ENCODE measurements at regions not wholly inside any gene's neighbourhood (a gene's known extent, or its start where the extent isn't known, plus 50 kb on each side); places are given as distances from the start of the nearest gene placed in this dataset.
"Not testable (repeated sequence)": the region's sequence is repeated elsewhere in the genome, so short reads cannot be mapped to it uniquely, and the experiment has no call there.

DNA sequence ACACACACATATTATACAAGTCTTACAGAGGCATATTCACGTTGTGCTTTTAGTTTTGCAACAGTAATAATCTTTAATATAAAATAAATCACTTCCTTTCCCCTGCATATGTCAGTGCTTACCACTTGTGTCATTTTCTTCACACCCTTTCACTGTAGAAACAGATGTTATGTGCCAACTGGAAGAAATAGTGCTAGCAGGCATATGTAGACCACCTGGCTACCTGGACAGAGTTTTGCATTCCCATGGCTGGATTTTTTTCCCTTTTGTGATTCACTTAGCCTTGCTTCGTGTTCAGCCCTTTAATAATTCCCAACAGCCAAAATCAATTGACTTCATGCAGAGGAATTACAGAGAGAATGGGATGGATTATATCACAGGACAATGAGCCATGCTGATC lies 399.1 kb upstream of the SPRY2 start:
- no peak for DNase-seq

DNA sequence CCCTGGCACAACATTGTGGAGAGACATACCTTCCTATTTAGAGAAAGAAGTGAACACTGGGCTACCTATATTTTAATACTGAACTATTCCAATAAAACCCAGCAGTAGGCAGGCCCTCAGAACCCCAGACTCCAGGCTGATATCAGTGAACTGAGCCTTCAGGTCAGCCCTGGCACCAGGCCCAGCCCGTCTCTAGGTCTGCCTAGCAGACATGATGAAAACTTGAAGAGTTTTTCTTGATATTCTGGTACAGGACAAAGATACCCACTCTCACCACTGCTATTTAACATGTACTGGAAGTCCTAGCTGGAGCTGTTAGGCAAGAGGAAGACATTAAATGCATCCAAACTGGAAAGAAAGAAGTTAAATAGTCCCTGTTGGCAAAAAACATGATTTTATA lies 396.6 kb upstream of the SPRY2 start:
- no peak for DNase-seq

DNA sequence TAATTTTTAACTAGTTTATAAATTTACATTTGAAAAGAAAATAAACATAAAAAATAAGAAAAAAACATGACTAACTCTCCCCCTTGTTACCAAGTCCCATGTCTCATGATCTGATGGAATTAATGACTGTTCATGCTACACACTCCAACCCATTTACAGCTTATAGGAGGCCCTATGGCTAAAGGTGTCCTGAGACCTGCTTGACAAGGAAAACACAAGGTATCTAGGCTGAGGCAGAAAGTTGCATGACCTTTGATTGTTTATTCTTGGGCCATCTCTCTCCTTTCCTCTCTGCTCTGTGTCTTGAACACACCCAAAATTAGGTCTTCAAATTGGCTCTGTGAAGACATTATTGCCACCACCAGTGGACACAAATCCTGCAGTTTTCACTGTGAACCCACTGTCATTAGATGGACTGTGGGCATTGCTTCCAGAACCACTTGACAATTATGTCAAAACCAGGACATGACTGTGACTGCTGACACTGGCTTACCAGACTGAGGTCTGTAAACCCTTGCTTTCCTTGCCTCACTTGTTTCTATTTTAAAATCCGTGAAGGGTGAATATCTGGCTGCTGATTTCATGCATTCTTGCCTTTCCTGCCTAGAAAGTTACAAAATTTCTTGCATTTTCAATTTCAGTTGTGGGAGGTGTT lies 386.5 kb upstream of the SPRY2 start:
- no peak for DNase-seq

DNA sequence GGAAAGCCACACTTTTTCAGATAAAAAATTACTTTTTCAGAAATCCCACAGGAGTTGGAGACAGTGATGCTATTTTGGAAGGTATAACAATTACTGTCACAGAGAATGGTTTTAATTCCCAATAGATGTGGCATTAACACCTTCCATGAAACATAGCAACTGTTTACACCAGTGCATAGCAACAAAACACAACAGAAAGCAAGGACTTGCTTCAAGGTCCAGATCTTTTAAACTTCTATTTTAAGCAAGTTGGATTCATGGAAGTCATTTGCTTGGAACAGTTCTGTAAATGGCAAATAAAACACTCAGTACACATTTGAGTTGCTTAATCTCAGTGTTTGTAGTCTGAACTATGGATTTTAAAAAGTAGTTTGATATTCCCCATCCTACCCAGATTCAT lies 385.9 kb upstream of the SPRY2 start:
- no peak for DNase-seq

DNA sequence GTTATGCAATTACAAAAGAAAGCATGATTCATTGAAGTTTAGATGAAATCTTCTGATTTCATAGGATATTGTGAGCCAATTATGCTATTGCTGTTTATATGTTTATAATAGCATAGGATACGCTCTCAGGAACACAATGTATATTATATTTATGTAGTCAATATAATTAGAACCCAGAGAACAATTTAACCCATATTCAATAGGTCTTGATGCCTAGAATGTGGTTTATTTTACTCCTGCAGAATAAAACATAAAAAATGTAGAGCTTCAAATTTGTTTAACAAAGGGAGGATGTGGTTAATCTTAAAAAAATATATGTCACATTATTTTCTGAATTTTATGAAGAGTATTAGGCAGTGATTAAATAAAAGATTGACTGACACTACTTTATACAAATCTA lies 380.8 kb upstream of the SPRY2 start:
- DNase-seq, result no peak

DNA sequence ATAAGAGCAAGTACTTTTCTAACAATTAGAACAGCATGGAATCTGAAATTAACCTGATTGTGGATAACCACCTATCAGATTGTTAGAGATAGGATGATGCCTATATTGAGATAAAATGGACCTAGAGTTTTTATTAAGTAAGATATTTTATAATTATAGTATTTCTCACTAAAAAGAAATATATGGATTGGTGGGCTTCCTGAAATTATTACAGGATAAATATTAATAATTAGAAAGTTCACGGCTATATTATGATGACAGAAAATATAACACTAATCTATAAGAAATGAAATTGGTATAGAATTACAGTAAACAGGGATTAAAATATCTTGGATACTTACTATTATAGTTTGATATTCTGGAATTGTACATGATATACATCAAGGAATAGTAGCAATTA lies 378.0 kb upstream of the SPRY2 start:
- DNase-seq, result no peak

DNA sequence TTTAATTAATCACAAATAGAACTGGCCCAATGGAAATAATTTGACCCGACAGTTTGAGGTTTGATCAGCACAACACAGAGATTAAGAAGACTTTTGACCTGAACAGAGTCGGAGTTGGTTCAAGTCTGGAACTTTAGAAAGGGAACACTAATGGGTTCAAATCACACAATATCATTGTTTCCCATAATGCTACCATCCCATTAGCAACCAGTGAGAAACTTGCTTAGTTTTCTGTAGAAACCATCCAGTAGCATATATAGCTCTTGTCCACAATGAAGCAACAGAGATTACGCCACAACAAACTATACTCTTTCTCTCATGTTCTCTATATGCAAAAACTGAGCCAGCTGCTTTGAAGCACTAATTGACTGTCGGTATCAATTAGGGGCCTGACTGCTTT lies 376.9 kb upstream of the SPRY2 start:
- no peak for DNase-seq

DNA sequence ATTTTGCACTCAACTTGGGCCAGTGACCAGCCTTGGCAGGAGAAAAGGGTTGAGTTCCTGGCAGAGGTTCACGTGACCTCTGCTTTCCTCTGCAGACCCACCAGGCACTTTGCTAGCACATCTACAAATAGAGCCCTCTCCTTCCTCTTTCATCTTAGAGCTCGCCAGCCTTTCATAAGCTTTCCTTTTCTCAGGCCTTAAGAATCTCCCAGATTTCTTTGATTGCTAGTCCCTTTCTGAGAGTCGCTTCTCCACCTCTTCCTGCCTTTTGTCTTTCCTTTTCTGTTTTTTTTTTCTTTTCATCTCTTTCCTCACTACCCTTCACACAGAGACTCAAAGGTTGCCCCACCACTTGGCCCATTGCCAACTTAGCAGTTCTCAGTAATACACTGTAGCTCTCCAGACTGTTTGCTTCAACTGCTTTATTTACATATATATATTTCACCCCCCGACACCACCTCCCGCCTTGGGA lies 375.7 kb upstream of the SPRY2 start:
- peak; percentile 52 for DNase-seq

DNA sequence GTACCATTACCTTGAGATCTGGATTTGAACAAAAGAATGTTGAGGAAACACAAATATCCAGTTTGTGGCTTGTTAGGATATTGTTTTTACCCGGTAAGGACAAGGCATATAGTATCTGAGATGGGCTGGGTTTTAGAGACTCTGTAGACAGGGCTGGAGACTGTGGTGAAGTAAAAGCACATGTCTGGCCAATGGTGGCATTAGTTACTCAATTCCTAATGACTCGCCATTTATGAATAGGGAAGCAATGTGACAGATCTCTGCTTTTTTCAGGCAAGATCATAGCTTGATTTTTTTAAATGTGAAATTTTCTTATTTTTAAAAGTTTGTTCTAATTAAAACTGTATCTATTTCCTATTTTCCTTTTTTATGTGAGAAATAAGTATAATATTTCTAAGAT lies 371.1 kb upstream of the SPRY2 start:
- DNase-seq, result no peak

DNA sequence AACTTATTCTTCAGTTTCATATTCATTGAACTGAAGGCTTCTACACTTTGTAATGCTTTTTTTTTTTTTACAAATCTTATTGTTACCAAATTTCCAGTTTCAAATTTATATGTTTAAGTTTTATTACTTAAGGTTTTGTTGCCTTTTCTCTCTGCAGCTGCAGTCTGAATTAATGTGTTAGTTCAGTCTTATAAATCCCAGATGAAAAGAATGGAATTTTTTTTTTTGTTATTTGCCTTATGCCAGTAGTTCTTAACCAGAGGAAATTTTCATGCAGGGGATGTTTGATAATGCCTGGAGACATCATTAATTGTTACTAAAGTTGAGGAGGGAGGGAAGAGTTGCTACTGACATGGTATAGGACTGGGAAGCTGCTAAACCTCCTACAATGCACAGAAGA lies 367.9 kb upstream of the SPRY2 start:
- DNase-seq, result no peak

DNA sequence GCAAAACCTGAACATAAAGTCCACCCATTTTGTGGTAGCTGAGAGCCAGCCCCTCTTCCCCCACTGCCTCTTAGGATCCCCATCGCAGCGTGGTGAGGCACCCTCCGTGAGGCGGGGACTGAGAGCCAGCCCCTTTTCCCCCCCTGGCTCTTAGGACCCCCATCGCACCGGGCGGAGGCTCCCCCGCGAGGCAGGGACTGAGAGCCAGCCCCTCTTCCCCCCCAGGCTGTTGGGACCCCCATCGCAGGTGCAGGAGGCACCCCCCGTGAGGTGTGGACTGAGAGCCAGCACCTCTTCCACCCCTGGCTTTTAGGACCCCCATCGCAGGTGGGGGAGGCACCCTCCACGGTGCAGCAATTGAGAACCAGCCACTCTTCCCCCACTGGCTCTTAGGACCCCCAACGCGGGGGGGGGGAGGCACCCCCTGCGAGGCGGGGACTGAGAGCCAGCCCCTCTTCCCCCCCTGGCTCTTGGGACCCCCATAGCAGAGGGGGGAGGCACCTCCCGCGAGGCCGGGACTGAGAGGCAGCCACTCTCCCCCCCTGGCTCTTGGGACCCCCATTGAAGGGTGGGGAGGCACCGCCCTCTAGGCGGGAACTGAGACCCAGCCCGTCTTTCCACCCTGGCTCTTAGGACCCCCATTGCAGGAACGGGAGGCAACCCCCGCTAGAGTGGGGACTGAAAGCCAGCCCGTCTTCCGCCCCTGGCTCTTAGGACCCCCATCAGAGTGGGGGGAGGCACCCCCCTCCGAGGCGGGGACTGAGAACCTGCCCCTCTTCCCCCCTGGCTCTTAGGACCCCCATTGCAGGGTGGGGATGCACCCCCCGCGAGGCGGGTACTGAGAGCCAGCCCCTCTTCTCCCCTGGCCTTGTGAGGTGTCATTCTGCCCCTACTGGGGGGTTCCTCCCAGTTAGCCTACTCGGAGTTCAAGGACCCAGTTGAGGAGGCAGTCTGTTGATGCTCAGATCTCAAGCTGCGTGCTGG lies 366.4 kb upstream of the SPRY2 start:
- no peak for DNase-seq

DNA sequence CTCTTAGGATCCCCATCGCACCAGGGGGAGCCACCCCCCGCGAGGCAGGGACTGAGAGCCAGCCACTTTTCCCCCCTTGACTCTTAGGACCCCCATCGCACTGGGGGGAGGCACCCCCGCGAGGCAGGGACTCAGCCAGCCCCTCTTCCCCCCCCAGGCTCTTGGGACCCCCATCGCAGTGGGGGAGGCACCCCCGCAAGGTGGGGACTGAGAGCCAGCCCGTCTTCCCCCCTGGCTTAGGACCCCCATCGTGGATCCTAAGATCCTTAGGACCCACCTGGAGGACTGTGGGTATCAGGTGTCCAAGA lies 365.2 kb upstream of the SPRY2 start:
- DNase-seq, result no peak

DNA sequence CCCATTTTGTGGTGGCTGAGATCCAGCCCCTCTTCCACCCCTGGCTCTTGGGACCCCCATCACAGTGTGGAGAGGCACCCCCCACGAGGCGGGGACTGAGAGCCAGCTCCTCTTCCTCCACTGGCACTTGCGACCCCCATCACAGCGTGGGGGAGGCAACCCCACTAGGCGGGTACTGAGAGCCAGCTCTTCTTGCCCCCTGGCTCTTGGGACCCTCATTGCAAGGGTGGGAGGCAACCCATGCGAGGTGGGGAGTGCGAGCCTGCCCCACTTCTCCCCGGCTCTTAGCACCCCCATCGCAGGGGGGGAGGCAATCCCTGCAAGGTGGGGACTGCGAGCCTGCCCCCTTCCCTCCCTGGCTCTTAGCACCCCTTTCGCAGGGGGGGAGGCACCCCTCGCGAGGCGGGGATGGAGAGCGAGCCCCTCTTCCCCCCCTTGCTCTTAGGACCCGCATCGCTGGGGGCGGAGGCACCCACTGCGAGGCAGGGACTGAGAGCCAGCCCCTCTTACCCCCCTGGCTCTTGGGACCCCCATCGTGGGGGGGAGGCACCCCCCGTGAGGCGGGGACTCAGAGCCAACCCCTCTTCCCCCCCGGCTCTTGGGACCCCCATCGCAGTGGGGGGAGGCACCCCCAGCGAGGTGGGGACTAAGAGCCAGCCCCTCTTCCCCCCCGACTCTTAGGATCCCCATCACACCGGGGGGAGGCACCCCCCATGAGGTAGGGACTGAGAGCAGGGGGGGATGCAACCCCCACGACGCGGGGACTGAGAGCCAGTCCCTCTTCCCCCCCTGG lies 364.6 kb upstream of the SPRY2 start:
- DNase-seq, result no peak

DNA sequence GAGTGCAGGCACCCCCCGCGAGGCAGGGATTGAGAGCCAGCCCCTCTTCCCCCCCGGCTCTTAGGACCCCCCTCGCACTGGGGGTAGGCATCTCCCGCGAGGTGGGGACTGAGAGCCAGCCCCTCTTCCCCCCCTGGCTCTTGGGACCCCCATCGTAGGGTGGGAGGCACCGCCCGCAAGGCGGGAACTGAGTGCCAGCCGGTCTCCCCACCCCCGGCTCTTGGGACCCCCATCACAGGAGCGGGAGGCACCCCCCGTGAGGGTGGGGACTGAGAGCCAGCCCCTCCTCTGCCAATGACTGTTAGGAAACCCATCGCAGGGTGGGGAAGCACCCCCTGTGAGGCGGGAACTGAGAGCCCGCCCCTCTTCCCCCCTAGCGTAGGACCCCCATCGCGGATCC lies 363.4 kb upstream of the SPRY2 start:
- DNase-seq, result no peak

DNA sequence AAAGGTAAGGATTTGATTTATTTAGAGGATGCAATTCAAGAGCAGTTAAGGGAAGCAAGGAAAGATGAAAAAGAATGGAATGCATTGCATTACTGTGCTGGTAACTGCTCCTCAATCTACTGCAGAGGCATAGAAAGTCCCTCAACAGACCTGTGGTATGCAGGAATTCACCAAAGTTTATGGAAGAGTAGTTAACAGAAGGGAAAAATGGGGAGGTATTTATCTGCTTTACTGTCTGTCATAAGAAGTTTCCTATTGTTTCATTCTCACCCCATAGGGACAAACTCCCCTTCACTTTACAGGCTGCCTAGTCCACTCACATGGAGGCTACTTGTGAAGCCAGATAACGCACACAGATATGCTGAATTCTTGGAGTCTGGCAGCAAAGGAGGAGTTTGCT lies 354.9 kb upstream of the SPRY2 start:
- DNase-seq, result no peak

DNA sequence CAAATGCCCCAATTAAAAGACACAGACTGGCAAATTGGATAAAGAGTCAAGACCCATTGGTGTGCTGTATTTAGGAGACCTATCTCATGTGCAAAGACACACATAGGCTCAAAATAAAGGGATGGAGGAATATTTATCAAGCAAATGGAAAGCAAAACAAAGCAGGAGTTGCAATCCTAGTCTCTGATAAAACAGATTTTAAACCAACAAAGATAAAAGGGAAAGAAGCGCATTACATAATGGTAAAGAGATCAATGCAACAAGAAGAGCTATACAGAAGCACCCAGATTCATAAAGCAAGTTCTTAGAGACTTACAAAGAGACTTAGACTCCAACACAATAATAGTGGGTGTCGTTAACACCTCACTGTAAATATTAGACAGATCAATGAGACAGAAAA lies 350.9 kb upstream of the SPRY2 start:
- DNase-seq, result not testable (repeated sequence)

DNA sequence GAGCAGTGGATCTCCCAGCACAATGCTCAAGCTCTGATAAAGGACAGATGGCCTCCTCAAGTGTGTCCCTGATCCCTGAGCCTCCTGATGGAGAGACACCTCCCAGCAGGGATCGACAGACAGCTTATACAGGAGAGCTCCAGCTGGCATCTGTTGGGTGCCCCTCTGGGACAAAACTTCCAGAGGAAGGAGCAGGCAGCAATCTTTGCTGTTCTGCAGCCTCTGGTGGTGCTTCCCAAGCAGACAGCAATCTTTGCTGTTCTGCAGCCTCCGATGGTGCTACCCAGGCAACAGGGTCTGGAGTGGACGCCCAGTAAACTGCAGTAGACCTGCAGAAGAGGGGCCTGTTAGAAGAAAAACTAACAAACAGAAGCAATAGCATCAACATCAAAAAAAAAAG lies 349.3 kb upstream of the SPRY2 start:
- DNase-seq, result no peak

DNA sequence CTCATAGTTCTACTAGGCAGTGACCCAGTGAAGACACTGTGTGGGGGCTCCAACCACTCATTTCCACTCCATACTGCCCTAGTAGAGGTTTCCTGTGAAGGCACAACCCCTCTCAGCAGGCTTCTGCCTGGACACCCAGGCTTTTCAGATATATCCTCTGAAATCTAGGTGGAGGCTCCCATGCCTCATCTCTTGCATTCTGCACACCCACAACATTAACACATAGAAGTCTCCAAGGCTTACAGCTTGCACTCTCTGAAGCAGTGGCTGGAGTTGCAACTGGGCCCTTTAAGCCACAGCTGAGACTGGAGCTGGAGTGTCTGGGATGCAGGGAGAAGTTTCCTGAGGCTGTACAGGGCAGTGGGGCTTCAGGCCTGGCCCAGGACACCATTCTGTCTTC lies 347.7 kb upstream of the SPRY2 start:
- no peak for DNase-seq

DNA sequence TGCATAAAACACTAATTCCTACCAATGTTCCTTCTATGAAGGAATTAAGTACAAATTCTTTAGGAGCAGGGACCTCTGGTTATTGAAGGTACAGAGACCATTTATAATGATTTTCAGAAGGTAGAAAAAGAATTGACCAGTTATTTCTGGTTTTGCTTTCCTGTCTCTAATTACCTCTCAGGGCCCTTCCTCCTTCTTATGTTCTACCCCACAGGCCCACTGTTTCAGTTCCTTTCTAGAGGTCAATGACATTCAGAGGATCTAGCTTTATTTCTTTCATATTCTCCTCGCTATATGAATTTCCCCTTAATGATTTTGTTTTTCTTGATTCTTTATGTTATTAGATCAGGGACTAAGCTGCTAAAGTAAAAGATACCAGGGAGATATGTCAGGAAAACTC lies 345.0 kb upstream of the SPRY2 start:
- DNase-seq, result no peak

DNA sequence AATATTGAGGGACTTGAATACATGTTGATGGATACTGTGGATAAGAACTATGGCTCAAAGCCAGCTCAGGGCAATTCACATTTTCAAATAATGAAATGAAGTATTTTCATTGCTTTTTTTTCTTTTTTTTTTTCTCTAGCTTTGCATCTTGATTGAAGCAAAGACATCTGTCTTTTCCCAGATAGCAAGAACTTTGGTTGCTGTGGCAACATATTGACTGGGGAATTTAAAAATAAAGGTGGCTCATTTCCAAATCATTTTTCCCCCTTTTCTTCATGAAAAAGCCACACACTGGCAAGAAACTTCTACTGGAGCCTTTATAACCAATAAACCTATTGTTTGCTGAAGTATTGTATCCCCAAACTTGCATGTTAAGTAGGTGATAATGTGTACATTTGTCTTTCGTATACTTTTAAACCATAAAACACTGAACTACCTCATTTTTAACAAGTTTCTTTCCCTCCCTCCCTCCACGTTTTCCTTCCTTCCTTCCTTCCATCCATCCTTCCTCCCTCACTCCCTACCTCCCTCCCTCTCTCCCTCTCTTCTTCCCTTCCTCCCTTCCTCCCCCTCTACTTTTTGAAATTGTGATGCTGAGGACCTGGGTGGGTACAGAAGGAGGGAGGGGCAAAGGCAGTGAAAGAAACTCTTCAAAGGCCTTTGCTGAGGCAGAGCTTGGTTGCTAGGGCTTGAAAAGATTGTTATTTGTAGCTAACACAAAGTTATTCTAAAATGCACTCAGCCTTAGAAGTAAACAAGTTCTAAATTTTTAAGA lies 343.5 kb upstream of the SPRY2 start:
- DNase-seq, result no peak

DNA sequence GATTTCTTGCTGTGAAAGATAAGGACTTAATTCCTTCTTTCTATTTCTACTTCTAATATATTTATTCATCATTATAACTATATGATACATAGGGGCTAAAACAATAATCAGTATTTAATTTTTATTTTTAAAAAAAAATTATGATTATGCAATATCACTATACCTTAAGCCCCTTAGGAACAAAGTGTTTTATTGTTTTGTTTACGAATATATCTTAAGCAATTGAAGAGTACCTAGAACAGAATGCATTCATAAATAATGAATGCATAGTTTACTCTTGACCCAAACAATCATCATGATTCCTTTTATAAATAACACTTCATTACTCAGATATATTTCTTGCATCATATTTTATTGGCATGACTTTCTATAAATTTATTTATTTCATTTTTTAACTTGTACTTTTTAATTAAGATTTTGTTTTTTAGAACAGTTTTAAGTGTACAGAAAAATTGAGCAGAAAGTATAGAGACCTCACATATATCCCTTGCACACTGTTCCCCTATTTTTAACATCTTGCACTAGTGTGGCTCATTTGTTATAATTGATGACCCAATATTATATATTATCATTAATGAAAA lies 339.9 kb upstream of the SPRY2 start:
- no peak for DNase-seq

DNA sequence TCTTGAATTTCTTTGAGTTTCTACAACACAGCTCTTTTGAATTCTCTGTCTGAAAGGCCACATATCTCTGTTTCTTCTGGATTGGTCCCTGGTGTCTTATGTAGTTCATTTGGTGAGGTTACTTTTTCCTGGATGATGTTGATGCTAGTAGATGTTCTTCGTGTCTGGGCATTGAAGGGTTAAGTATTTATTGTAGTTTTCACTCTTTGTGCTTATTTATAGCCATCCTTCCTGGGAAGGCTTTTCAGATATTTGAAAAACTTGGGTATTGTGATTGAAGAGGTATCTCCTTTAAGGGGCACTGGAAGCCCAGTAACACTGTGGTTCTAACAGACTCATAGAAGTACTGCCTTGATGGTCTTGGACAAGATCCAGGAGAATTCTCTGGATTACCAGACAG lies 338.5 kb upstream of the SPRY2 start:
- no peak for DNase-seq

DNA sequence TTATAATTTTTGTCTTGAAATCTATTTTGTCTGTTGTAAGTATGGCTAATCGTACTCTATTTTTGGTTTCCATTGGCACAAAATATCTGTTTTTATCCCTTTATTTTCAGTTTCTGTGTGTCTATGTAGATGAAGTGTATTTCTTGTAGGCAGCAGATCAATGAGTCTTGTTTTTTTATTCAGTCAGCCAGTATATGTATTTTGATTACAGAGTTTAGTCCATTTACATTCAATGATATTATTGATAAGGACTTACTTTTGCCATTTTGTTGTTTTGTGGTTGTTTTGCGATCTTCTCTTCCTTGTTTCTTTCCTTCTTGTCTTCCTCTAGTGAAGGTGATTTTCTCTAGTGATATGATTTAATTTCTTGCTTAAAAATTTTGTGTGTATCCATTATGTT lies 336.3 kb upstream of the SPRY2 start:
- DNase-seq, result no peak

Data from NCI-H748 treated with DMSO at 0.1 percent for 48 hours (cell line).